HFFc6 (cell line): ENCODE measurements at regions not wholly inside any gene's neighbourhood (a gene's known extent, or its start where the extent isn't known, plus 50 kb on each side); places are given as distances from the start of the nearest gene placed in this dataset.

Source experiments
- DNase-seq: peaks from one replicate; pipeline ENCODE4 v3.0.0-alpha.2; 2018
- H3K27ac Mint-ChIP-seq: 2 replicates; pipeline ENCODE4 v1.8.0; 2020; ENCODE audit warnings: mild to moderate bottlenecking, mixed read lengths
- H3K27me3 Mint-ChIP-seq: 2 replicates; pipeline ENCODE4 v1.8.0; 2021; ENCODE audit warnings: mild to moderate bottlenecking, moderate library complexity, mixed read lengths; ENCODE audit not compliant: insufficient read depth
- H3K36me3 Mint-ChIP-seq: 2 replicates; pipeline ENCODE4 v1.8.0; 2021; ENCODE audit warnings: low read depth, mixed read lengths
- H3K4me1 Mint-ChIP-seq: 2 replicates; pipeline ENCODE4 v1.8.0; 2020; ENCODE audit warnings: low read depth, mixed read lengths
- H3K4me3 Mint-ChIP-seq: 2 replicates; pipeline ENCODE4 v1.8.0; 2020; ENCODE audit warnings: mild to moderate bottlenecking, moderate library complexity, mixed read lengths
- H3K9me3 Mint-ChIP-seq: 2 replicates; pipeline ENCODE4 v1.8.0; 2020; ENCODE audit warnings: mild to moderate bottlenecking, mixed read lengths
- CTCF ChIP-seq: fragments of 200-600 bp; sonication (generic); IDR thresholded peaks from 2 replicates; pipeline ENCODE4 v1.5.0; 2021; ENCODE audit warnings: antibody characterized with exemption, mild to moderate bottlenecking

DNA sequence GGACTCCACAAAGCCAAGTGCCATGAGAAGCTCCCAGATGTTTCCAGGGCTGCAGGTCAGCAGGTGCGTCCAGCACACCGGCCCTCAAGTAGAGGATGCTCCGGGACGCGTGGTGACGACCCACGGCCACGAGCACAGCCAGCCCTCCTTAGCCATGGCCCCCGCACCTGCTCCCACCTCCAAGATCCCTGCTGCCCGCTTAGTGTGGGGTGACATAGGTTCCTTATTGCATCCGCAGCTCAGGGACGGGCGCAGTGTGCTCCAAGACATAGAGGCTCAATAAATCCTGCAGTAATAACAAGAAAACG lies 138.1 kb upstream of the RPS6KA2 start:
- H3K27ac Mint-ChIP-seq: no peak overlapping the region
- H3K27me3 Mint-ChIP-seq: peaks cover 31% of the 10 kb centered on the region
- no peak overlapping the region for H3K4me3 Mint-ChIP-seq
- no peaks in the 10 kb centered on the region for H3K9me3 Mint-ChIP-seq
- no peak for TF ChIP-seq CTCF
- no peaks in the 10 kb centered on the region for H3K4me1 Mint-ChIP-seq
- DNase-seq: no peak
- no peaks in the 10 kb centered on the region for H3K36me3 Mint-ChIP-seq

- H3K9me3 Mint-ChIP-seq: no peaks in the 10 kb centered on the region
- no peak overlapping the region for H3K27ac Mint-ChIP-seq
- no peaks in the 10 kb centered on the region for H3K36me3 Mint-ChIP-seq
- TF ChIP-seq CTCF: no peak
- peaks cover 28% of the 10 kb centered on the region for H3K27me3 Mint-ChIP-seq
- no peaks in the 10 kb centered on the region for H3K4me1 Mint-ChIP-seq
- DNase-seq: no peak
- H3K4me3 Mint-ChIP-seq: no peak overlapping the region
These were observed 137.6 kb upstream of the RPS6KA2 start for GRCh38 chr6:166764473-166765233.

DNA sequence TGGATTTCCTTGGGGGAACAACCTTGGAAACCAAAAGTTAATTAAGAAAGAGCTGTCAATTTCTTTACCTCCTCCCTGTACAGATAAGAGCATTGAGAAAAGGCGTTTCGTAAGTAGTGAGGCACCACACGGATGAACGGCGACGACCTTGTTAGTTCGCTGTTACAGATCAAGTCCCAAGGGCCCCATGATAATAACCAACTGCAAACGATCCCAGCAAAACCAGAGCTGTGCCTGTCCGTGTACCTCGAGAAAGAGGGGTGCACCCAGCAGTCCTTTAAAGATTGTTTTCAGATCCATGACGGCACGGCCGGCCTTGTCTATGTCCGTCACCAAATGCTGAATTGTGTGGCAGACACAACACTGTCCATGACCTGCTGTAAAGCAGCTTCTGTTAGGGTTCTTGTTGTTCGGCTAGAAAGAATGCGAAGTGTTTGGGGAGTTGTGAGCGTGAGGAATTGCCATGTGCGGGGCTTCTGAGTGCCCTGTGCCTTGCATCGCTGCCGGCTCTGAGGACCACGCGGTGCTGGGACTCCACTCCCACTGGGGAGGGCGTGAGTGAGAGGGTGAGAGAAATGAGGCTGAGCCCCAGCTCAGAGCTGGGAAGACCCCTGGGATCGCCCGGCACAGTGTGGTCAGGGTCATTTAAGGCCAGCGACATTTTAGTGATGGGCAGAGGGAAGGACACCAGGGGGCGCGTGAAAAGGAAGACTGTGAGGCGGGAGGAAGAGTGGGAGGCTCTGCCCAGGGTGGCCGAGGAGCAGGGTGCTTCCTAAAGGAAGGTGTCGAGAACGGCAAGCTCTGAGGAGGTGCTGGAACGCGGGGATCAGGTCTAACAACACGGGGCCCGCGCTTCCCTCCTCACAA lies 136.8 kb upstream of the RPS6KA2 start:
- Mint-ChIP-seq H3K4me3 (no peak overlapping the region), H3K27me3 (peaks cover 28% of the 10 kb centered on the region), H3K27ac (no peak overlapping the region), H3K9me3 (no peaks in the 10 kb centered on the region), H3K4me1 (no peaks in the 10 kb centered on the region), H3K36me3 (no peaks in the 10 kb centered on the region)
- DNase-seq: no peak
- TF ChIP-seq CTCF: no peak

GRCh38 chr6:166761801-166762200 lies 134.8 kb upstream of the RPS6KA2 start:
- H3K27me3 Mint-ChIP-seq: peaks cover 27% of the 10 kb centered on the region
- no peak overlapping the region for H3K27ac Mint-ChIP-seq
- no peaks in the 10 kb centered on the region for H3K9me3 Mint-ChIP-seq
- H3K4me1 Mint-ChIP-seq: peaks cover 10% of the 10 kb centered on the region; the same call in 1 of the 2 replicates
- TF ChIP-seq CTCF: no peak
- no peak for DNase-seq
- no peak overlapping the region for H3K4me3 Mint-ChIP-seq
- no peaks in the 10 kb centered on the region for H3K36me3 Mint-ChIP-seq

- no peak overlapping the region for H3K4me3 Mint-ChIP-seq
- DNase-seq: no peak
- H3K27ac Mint-ChIP-seq: no peak overlapping the region
- no peaks in the 10 kb centered on the region for H3K36me3 Mint-ChIP-seq
- peaks cover 10% of the 10 kb centered on the region; the same call in 1 of the 2 replicates for H3K4me1 Mint-ChIP-seq
- no peaks in the 10 kb centered on the region for H3K9me3 Mint-ChIP-seq
- TF ChIP-seq CTCF: no peak
- peaks cover 23% of the 10 kb centered on the region for H3K27me3 Mint-ChIP-seq
These were observed 133.2 kb upstream of the RPS6KA2 start for GRCh38 chr6:166760288-166760687.
